Lung (tissue), 11 donors: ENCODE measurements at regions not wholly inside any gene's neighbourhood (a gene's known extent, or its start where the extent isn't known, plus 50 kb on each side); places are given as distances from the start of the nearest gene placed in this dataset.

Experiments used
- ATAC-seq: fragments of 200-7000 bp; cut with Tn5 transposase; one replicate; pipeline ENCODE4 v1.9.1; 2020; ENCODE audit warnings: moderate number of reproducible peaks; ENCODE audit not compliant: insufficient read depth, low FRiP score
- DNase-seq, 3 donors: peaks; one replicate each; pipeline ENCODE4 v3.0.0-alpha.2; 2013 to 2017
- H3K27ac ChIP-seq, 2 donors: one replicate each; pipeline ENCODE4 v1.5.1; 2013; ENCODE audit warnings: mild to moderate bottlenecking in 2 of 2, moderate library complexity in 2 of 2, control low read depth in 1 of 2, inconsistent platforms in 1 of 2, low read depth in 1 of 2, low read length in 1 of 2
- H3K27me3 ChIP-seq, 3 donors: one replicate each; pipeline ENCODE4 v1.5.1; 2013; ENCODE audit warnings: low read length in 2 of 3; ENCODE audit not compliant: control insufficient read depth in 3 of 3, insufficient read depth in 3 of 3
- H3K36me3 ChIP-seq, 4 donors: one replicate each; pipeline ENCODE4 v1.5.1; 2013; ENCODE audit warnings: low read length in 4 of 4, mild to moderate bottlenecking in 1 of 4, moderate library complexity in 1 of 4; ENCODE audit not compliant: control insufficient read depth in 4 of 4, insufficient read depth in 4 of 4
- H3K4me1 ChIP-seq, 5 donors: one replicate each; pipeline ENCODE4 v1.5.1; 2013; ENCODE audit warnings: low read length in 5 of 5, mild to moderate bottlenecking in 2 of 5, moderate library complexity in 1 of 5; ENCODE audit not compliant: control insufficient read depth in 5 of 5, insufficient read depth in 5 of 5
- H3K4me3 ChIP-seq: one replicate; pipeline ENCODE4 v1.5.1; 2013; ENCODE audit warnings: mild to moderate bottlenecking, control low read depth, moderate library complexity
- H3K9ac ChIP-seq, 2 donors: one replicate each; pipeline ENCODE4 v1.5.1; 2013; ENCODE audit warnings: low read length in 2 of 2, control low read depth in 1 of 2; ENCODE audit not compliant: insufficient read depth in 1 of 2
- H3K9me3 ChIP-seq, 4 donors: one replicate each; pipeline ENCODE4 v1.5.1; 2013; ENCODE audit warnings: low read length in 3 of 4, mild to moderate bottlenecking in 1 of 4, moderate library complexity in 1 of 4; ENCODE audit not compliant: control insufficient read depth in 4 of 4, insufficient read depth in 3 of 4
- CTCF ChIP-seq: IDR thresholded peaks from 2 replicates; pipeline ENCODE4 v1.5.1; 2012; ENCODE audit warnings: mild to moderate bottlenecking; ENCODE audit errors: control extremely low read depth, extremely low read depth
- WGBS, 2 donors: extraction: QIAGEN DNeasy Blood & Tissue Kit; methylation state at CpG; one replicate each; pipeline ENCODE4 v1.1.7; 2013; 5-methylcytosine and 5-hydroxymethylcytosine counted together
- donor health status: control.
- donor health status: control.
- donor health status: Bipolar disorder and iron deficiency.
- donor health status: healthy.
- donor health status: DM: yes; HTN: yes; CAD: no.

GRCh38 chr6:169042061-169042460, 211.6 kb downstream of the THBS2 start:
- Histone ChIP-seq H3K9ac (no peak overlapping the region), H3K27me3 (no peaks in the 10 kb centered on the region), H3K4me1 (peaks cover 0 to 11% (median 0%) of the 10 kb centered on the region in 5 donors), H3K36me3 (no peaks in the 10 kb centered on the region), H3K27ac (no peak overlapping the region), H3K4me3 (no peak overlapping the region), H3K9me3 (peaks cover 0 to 3% (median 0%) of the 10 kb centered on the region in 4 donors)
- 77 to 87% methylated on average over 5 of the region's 5 CpGs for WGBS, 2 donors
- no peak for DNase-seq
- no peak for TF ChIP-seq CTCF
- ATAC-seq = no peak

- H3K9me3 ChIP-seq = peaks cover 0 to 3% (median 0%) of the 10 kb centered on the region in 4 donors
- H3K4me3 ChIP-seq = no peak overlapping the region
- no peak for ATAC-seq
- peaks cover 0 to 11% (median 0%) of the 10 kb centered on the region in 5 donors for H3K4me1 ChIP-seq
- no peaks in the 10 kb centered on the region for H3K36me3 ChIP-seq
- no peaks in the 10 kb centered on the region for H3K27me3 ChIP-seq
- no peak overlapping the region for H3K9ac ChIP-seq
- no peak overlapping the region for H3K27ac ChIP-seq
- 87 to 88% methylated on average over 9 of the region's 9 CpGs for WGBS, 2 donors
- no peak for TF ChIP-seq CTCF
- DNase-seq = no peak
Measured at GRCh38 chr6:169041078-169041477, 212.6 kb downstream of the THBS2 start.

- Histone ChIP-seq H3K9me3 (peaks cover 0 to 3% (median 1%) of the 10 kb centered on the region in 4 donors), H3K27ac (no peak overlapping the region), H3K27me3 (no peaks in the 10 kb centered on the region), H3K9ac (no peak overlapping the region), H3K4me1 (peaks cover 0 to 6% (median 0%) of the 10 kb centered on the region in 5 donors), H3K4me3 (no peak overlapping the region), H3K36me3 (no peaks in the 10 kb centered on the region)
- WGBS, 2 donors = 58 to 65% methylated on average over 1 of the region's 1 CpG
- ATAC-seq (no peak), DNase-seq (no peak)
- TF ChIP-seq CTCF = no peak
Measured at GRCh38 chr6:169038691-169039090, 215.0 kb downstream of the THBS2 start.
